ENCODE measurements at regions not wholly inside any gene's neighbourhood (a gene's known extent, or its start where the extent isn't known, plus 50 kb on each side); places are given as distances from the start of the nearest gene placed in this dataset.
"Not testable (repeated sequence)": the region's sequence is repeated elsewhere in the genome, so short reads cannot be mapped to it uniquely, and the experiment has no call there.

- no peak for DNase-seq (ENCODE audit: low read depth)
- TF ChIP-seq, protein P1, sequence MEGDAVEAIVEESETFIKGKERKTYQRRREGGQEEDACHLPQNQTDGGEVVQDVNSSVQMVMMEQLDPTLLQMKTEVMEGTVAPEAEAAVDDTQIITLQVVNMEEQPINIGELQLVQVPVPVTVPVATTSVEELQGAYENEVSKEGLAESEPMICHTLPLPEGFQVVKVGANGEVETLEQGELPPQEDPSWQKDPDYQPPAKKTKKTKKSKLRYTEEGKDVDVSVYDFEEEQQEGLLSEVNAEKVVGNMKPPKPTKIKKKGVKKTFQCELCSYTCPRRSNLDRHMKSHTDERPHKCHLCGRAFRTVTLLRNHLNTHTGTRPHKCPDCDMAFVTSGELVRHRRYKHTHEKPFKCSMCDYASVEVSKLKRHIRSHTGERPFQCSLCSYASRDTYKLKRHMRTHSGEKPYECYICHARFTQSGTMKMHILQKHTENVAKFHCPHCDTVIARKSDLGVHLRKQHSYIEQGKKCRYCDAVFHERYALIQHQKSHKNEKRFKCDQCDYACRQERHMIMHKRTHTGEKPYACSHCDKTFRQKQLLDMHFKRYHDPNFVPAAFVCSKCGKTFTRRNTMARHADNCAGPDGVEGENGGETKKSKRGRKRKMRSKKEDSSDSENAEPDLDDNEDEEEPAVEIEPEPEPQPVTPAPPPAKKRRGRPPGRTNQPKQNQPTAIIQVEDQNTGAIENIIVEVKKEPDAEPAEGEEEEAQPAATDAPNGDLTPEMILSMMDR (conservative IDR thresholded peaks at IDR 0.05; ENCODE audit: low read depth, low read length), result no peak
- no peak overlapping the region for H3K4me3 ChIP-seq (ENCODE audit: low read length)
These were observed 58.0 kb downstream of the RBFOX3 start for GRCh38 chr17:79552824-79553223.

GRCh38 chr17:79552405-79552804 lies 58.4 kb downstream of the RBFOX3 start:
- TF ChIP-seq, protein P1 (conservative IDR thresholded peaks at IDR 0.05; ENCODE audit: low read depth, low read length), result no peak
- no peak for DNase-seq (ENCODE audit: low read depth)

DNA sequence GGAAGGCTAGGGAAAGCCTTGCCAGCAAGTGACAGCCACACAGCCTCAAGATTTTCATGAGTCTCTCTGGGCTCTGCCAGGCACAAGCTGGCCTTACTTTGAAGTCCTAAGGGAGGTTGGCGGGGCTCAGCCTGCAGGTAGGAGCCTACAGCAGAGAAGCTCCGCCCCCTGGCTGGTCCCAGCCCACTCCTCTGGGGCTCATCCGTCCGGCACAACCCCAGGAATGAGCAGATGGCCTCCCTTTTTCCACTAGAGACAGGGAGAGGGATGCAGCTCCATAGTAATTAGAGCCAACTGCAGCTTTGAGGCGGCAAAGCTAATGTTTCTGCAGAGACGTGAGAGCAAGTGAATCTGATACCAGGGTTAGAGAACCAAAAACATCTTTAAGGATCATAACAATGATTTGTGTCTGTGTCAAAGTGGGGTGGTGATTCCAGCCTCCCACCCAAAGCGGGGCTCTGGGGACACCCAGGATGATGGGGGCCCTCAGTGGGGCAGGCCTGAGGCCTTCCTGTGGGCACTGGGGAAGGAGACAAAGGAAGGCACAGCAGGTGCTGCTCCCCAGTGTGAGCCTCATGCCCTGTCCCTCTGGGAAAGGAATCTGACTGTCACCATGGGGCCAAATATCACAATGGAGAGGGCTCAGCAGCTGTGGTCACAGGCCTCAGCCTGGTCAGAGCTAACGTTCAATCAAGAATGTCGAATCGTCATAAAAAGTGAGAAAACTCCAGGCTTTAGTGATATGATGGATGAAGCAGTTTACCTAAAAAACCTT lies 61.5 kb downstream of the RBFOX3 start:
- no peak overlapping the region for H3K4me3 ChIP-seq (ENCODE audit: low read length)
- DNase-seq (ENCODE audit: low read depth), result no peak
- TF ChIP-seq, protein P1 (conservative IDR thresholded peaks at IDR 0.05; ENCODE audit: low read depth, low read length), result no peak

More at GRCh38 chr17:79552405-79552804, 58.4 kb downstream of the RBFOX3 start:
- H3K4me3 ChIP-seq (ENCODE audit: low read length), result no peak overlapping the region

- no peak for DNase-seq (ENCODE audit: low read depth)
- H3K4me3 ChIP-seq (ENCODE audit: low read length), result no peak overlapping the region
- TF ChIP-seq, protein P1 (conservative IDR thresholded peaks at IDR 0.05; ENCODE audit: low read depth, low read length), result no peak
These were observed 62.7 kb downstream of the RBFOX3 start for GRCh38 chr17:79548116-79548515.

GRCh38 chr17:79547586-79547985 lies 63.3 kb downstream of the RBFOX3 start:
- TF ChIP-seq, protein P1 (conservative IDR thresholded peaks at IDR 0.05; ENCODE audit: low read depth, low read length), result no peak
- no peak for DNase-seq (ENCODE audit: low read depth)
- H3K4me3 ChIP-seq (ENCODE audit: low read length), result no peak overlapping the region

DNA sequence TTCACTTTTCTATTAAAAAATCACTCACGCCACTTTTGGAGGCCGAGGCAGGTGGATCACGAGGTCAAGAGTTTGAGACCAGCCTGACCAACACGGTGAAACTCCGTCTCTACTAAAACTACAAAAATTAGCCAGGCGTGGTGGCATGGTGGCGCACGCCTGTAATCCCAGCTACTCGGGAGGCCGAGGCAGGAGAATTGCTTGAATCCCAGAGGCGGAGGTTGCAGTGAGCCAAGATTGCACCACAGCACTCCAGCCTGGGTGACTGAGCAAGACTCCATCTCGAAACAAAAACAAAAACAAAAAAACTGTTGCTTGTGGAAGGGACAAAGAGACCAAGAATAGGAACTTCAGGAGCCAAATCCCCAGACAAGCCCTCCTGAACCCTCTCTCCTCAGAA lies 63.7 kb downstream of the RBFOX3 start:
- not testable (repeated sequence) for H3K4me3 ChIP-seq (ENCODE audit: low read length); DNase-seq (ENCODE audit: low read depth)

DNA sequence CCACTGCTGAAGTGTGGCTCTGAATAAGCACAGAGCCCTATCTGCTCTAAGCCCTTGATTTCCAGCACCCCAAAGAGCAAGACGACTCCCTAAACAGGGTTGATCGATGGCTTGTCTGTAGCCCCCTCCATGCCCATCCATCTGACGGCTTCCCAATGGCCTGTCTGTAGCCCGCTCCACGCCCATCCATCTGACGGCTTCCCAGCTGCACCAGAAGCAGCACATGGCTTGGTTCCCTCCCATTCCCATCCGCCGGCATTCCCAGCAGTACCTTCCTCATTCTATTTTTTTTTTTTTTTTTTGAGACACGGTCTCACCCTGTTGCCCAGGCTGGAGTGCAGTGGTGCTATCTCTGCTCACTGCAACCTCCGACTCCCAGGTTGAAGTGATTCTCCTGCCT lies 64.5 kb downstream of the RBFOX3 start:
- no peak overlapping the region for H3K4me3 ChIP-seq (ENCODE audit: low read length)
- DNase-seq (ENCODE audit: low read depth), result no peak

More for the DNA sequence above, 64.5 kb downstream of the RBFOX3 start:
- TF ChIP-seq, protein P1 (conservative IDR thresholded peaks at IDR 0.05; ENCODE audit: low read depth, low read length), result no peak

Measured in retinal pigment epithelial cell (primary cell).